ENCODE measurements at regions not wholly inside any gene's neighbourhood (a gene's known extent, or its start where the extent isn't known, plus 50 kb on each side); places are given as distances from the start of the nearest gene placed in this dataset.
"Not testable (repeated sequence)": the region's sequence is repeated elsewhere in the genome, so short reads cannot be mapped to it uniquely, and the experiment has no call there.

GRCh38 chr12:58720421-58720820 is 199.9 kb downstream of the LRIG3 start:
- no peak for DNase-seq

GRCh38 chr12:58725400-58726105 is 194.8 kb downstream of the LRIG3 start:
- DNase-seq = no peak

GRCh38 chr12:58727521-58727920 is 192.8 kb downstream of the LRIG3 start:
- DNase-seq = no peak

- no peak for DNase-seq
Observed at GRCh38 chr12:58728397-58728796, 191.9 kb downstream of the LRIG3 start.

GRCh38 chr12:58731096-58731495 is 189.2 kb downstream of the LRIG3 start:
- DNase-seq = no peak

- no peak for DNase-seq
Observed at GRCh38 chr12:58732894-58733293, 187.4 kb downstream of the LRIG3 start.

- no peak for DNase-seq
Observed at GRCh38 chr12:58741226-58741625, 179.1 kb downstream of the LRIG3 start.

GRCh38 chr12:58745348-58746125 is 174.8 kb downstream of the LRIG3 start:
- no peak for DNase-seq

- DNase-seq = no peak
Observed at GRCh38 chr12:58747533-58747932, 172.8 kb downstream of the LRIG3 start.

GRCh38 chr12:58750484-58750883 is 169.8 kb downstream of the LRIG3 start:
- DNase-seq = no peak

GRCh38 chr12:58757422-58757821 is 162.9 kb downstream of the LRIG3 start:
- DNase-seq = no peak

GRCh38 chr12:58759745-58760144 is 160.6 kb downstream of the LRIG3 start:
- DNase-seq = not testable (repeated sequence)

- peak in 1 of 51 donors; percentile 26 for DNase-seq
Observed at GRCh38 chr12:58761308-58761707, 159.0 kb downstream of the LRIG3 start.

- no peak for DNase-seq
Observed at GRCh38 chr12:58764100-58764953, 156.0 kb downstream of the LRIG3 start.

- DNase-seq = no peak
Observed at GRCh38 chr12:58765076-58765475, 155.2 kb downstream of the LRIG3 start.

GRCh38 chr12:58765653-58766512 is 154.4 kb downstream of the LRIG3 start:
- DNase-seq = no peak

GRCh38 chr12:58766513-58766870 is 153.8 kb downstream of the LRIG3 start:
- DNase-seq = no peak

GRCh38 chr12:58767496-58767895 is 152.8 kb downstream of the LRIG3 start:
- no peak for DNase-seq

- no peak for DNase-seq
Observed at GRCh38 chr12:58773986-58774385, 146.3 kb downstream of the LRIG3 start.

- no peak for DNase-seq
Observed at GRCh38 chr12:58774731-58775130, 145.6 kb downstream of the LRIG3 start.

- no peak for DNase-seq
Observed at GRCh38 chr12:58775396-58775795, 144.9 kb downstream of the LRIG3 start.
